GM18502 (cell line): ENCODE measurements at regions not wholly inside any gene's neighbourhood (a gene's known extent, or its start where the extent isn't known, plus 50 kb on each side); places are given as distances from the start of the nearest gene placed in this dataset.
"Not testable (repeated sequence)": the region's sequence is repeated elsewhere in the genome, so short reads cannot be mapped to it uniquely, and the experiment has no call there.

Experiments used
- ATAC-seq: cut with Tn5 transposase; IDR thresholded peaks from one replicate; pipeline ENCODE4 v1.9.1; 2021; ENCODE audit warnings: mild to moderate bottlenecking; ENCODE audit not compliant: unreplicated experiment, poor library complexity

- not testable (repeated sequence) for ATAC-seq
Observed at GRCh38 chr6:142016666-142017065, 116.1 kb upstream of the GJE1 start.

GRCh38 chr6:142015463-142015862, 117.3 kb upstream of the GJE1 start:
- not testable (repeated sequence) for ATAC-seq

GRCh38 chr6:142015011-142015410, 117.7 kb upstream of the GJE1 start:
- no peak for ATAC-seq

GRCh38 chr6:142014515-142014914, 118.2 kb upstream of the GJE1 start:
- ATAC-seq: no peak

- ATAC-seq: no peak
Observed at GRCh38 chr6:142013875-142014495, 118.7 kb upstream of the GJE1 start.

- peak; percentile 87 for ATAC-seq
Observed at GRCh38 chr6:142013287-142013686, 119.4 kb upstream of the GJE1 start.

GRCh38 chr6:142011775-142012174, 121.0 kb upstream of the GJE1 start:
- no peak for ATAC-seq

- ATAC-seq: no peak
Observed at GRCh38 chr6:142011156-142011555, 121.6 kb upstream of the GJE1 start.

- no peak for ATAC-seq
Observed at GRCh38 chr6:142009647-142010046, 123.1 kb upstream of the GJE1 start.

GRCh38 chr6:142008781-142009180, 123.9 kb upstream of the GJE1 start:
- no peak for ATAC-seq

GRCh38 chr6:142008016-142008735, 124.5 kb upstream of the GJE1 start:
- ATAC-seq: no peak

- ATAC-seq: no peak
Observed at GRCh38 chr6:142005021-142005420, 127.7 kb upstream of the GJE1 start.

GRCh38 chr6:142002825-142003405, 129.8 kb upstream of the GJE1 start:
- ATAC-seq: no peak

GRCh38 chr6:141996823-141997222, 135.9 kb upstream of the GJE1 start:
- no peak for ATAC-seq

GRCh38 chr6:141992109-141992508, 140.6 kb upstream of the GJE1 start:
- no peak for ATAC-seq

GRCh38 chr6:141990840-141991239, 141.9 kb upstream of the GJE1 start:
- ATAC-seq: no peak

GRCh38 chr6:141989706-141989959, 143.1 kb upstream of the GJE1 start:
- ATAC-seq: no peak

GRCh38 chr6:141988954-141989705, 143.6 kb upstream of the GJE1 start:
- ATAC-seq: peak; percentile 89

GRCh38 chr6:141988327-141988726, 144.4 kb upstream of the GJE1 start:
- no peak for ATAC-seq

GRCh38 chr6:141986457-141986856, 146.3 kb upstream of the GJE1 start:
- no peak for ATAC-seq

- ATAC-seq: no peak
Observed at GRCh38 chr6:141981190-141981589, 151.5 kb upstream of the GJE1 start.
